ENCODE measurements at regions not wholly inside any gene's neighbourhood (a gene's known extent, or its start where the extent isn't known, plus 50 kb on each side); places are given as distances from the start of the nearest gene placed in this dataset.

- no peak for TF ChIP-seq TAF1 (IDR thresholded peaks at IDR 0.05; ENCODE audit: low read depth)
- TF ChIP-seq CTCF (IDR thresholded peaks at IDR 0.05; ENCODE audit: poor library complexity, severe bottlenecking): no peak
- no peak for TF ChIP-seq REST (IDR thresholded peaks at IDR 0.05; ENCODE audit: borderline replicate concordance)
- no peak for TF ChIP-seq RAD21 (conservative IDR thresholded peaks at IDR 0.05)
- TF ChIP-seq EZH2 (IDR thresholded peaks at IDR 0.05; ENCODE audit: borderline replicate concordance, insufficient read depth, low read length, poor library complexity, severe bottlenecking): no peak
Observed at GRCh38 chr16:62816971-62817519, 780.8 kb upstream of the CDH8 start.
